ENCODE measurements at regions not wholly inside any gene's neighbourhood (a gene's known extent, or its start where the extent isn't known, plus 50 kb on each side); places are given as distances from the start of the nearest gene placed in this dataset.
"Not testable (repeated sequence)": the region's sequence is repeated elsewhere in the genome, so short reads cannot be mapped to it uniquely, and the experiment has no call there.

DNA sequence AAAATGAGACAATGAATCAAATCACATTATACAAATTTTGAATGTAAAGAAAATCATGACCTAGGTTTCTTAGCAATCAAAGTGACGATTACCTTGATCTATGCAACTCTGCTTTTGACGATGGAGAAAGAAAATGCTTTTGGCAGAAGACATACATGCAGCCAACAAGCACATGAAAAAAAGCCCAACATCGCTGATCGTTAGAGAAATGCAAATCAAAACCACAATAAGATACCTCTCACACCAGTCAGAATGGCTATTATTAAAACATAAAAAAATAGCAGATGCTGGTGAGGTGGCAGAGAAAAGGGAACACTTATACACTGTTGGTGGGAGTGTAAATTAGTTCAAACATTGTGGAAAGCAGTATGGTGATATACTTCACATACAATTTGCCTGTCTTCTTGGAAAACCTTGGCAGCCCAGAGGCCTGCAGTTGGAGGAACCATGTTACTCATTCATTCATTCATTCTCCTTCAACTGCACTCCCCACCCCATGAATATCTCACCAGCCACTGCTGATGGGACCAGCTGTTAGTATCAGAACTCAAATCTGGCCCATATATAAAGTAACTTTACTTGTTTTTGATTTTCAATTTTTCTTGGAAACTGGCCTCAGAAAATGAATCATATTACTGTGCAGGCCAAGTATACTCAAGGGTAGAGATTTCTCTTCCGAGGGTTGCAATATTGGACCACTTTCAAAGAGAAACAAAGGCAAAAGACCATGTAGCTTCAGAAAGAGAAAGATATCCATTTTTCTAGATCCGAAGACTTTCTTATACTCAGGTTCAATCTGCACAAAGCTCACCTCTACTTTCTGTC lies 358.6 kb upstream of the ARHGEF26 start:
- no peak for DNase-seq

DNA sequence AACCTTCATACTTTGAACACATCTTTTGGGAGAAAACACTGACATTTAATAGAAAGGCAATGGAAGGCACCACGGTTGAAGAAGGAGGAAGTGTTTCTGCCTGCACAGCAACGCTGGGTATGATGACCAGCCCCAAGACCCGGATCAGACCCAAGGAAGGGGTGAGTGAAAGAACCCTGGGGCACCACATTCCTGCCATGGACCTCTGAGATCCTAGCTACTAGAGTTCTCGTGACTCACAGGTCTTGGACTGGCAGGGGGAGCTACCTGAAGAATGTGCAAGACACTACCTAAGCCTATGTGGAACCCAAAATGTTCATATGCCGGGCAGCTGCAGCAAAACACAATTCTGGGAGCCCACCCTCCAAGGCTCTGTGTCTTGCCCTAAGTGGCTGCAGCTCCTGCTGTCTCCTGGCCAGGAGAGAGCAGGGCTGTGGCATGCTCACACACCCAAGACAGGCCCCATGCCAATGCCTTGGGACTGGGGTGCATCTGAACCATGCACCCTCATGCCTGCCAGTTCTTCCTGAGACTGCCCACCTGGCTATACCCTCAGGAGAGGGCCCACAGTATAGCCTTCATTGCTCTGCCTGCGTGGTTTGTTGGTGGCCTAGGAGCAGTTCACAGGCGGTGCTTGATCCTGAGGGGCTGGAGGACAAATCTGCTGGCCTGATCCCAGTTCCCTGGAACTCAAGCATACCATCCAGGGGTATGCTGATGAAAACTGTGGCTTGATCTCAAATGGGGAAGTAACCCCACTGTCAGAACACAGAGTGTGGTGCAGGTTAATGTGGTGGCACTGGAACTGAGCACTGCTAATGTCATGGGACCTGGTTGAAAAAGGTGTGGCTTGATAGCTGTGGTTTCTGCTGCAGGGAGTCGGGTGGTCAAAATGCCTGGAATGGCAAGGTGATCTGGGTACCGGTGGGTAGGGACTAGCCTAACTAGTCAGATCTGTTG lies 353.3 kb upstream of the ARHGEF26 start:
- DNase-seq = no peak

DNA sequence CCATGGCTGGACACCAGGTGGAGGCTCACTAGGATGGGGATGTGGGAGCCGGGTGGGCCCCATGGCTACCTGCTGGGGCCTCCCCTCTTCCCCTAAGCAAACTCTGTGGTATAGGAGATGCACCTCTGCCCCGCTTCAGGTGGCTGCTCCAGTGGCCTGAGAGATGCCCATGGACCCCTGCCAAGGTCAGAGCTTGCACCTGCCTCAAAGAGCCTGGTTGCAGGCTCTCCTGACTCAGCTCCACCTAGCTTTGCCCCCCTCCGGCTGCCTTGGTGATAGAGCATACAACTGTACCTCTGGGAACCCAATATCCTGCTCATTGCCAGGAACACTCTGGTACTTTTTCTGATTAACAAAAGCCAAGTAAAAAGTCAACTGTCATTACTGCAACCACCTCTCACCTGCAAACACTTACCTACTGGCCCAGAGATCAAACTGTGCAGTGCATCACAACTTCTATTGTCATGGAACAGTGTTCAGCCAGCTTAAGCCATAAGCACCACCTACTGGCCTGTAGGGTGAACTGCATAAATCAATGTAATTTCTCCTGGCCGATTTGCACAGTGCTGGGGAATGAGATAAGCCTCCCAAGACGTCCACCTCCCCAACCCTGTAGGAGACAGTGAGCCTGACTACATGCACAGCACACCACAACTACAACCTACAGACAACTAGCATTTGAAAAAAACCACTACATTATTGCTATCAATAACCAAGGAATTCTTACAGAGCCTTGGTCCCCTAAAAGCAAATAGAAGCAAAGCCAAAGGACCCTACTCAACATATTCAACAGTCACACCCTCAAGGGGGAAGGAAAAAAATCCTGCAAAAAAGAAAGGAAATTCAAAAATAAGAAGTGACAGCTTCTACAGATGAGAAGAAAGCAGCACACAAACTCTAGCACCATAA lies 352.4 kb upstream of the ARHGEF26 start:
- DNase-seq = peak; percentile 49

DNA sequence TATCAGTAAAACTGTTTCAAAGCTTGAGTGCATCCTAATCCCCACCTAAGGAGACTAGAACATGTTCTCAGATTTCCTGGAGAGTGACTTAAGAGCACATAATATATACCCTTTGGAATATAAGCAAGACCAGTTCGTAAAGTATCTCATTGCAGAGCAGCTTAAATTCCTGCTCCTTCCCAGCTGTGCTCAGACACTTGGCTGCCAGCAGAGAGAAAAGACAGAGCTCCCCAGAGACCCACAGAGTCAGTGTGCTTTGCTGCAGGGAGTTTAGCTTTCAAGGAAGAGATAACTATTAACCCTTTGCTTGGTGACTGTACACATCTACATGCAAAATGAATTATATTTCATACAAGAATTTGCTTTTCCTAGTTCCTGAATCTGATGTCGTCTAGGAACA lies 338.1 kb upstream of the ARHGEF26 start:
- no peak for DNase-seq

DNA sequence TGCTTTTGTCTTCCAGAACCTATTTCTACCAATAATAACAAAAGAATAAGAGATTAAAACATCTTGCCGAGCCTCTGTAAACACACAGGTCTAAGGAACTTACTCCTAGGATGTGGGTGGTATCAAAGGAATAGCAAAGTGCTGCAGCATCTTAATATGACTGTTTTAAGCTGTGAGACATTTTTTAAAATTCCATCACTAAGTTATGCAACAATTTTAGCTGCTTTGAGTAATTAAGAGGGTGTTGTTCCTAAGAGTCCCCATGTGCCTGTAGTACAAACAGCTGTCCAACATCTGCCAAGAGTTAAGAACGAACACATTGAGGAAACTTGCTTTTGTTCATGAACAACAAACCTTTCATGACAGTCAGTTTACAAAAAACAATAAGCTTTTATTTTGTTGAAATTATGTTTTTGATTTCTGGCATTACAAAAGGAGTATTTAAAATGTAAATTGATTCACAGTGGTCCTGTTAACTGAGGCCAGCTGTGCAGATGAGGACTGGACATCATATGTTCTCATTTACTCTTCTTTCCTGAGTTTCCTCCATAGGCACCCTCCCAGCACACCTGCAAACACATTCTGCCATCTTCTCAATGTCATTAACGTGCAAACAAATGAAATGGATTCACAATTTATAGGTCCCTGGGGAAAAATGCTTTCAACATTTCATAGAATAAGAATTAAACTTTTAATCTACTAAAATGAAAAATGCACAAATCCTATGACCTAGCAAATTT lies 337.3 kb upstream of the ARHGEF26 start:
- DNase-seq = no peak

DNA sequence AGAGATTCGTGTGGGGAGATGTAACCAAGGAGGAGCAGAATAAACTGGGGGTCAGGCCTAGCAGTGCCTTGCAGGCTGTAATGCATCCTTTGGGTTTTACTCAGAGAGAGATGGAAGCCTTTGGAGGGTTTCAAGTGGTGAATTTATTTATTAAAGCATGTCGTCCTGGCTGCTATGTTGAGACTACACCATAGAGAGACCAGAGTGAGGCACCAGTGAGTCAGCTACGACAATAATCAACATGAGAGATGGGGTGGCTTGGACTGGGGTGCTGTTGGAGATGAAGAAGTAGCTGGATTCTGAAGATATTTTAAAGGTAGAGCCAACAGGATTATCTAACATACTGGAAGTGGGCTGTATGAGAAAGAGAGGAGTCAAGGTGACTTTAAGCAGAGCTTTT lies 335.3 kb upstream of the ARHGEF26 start:
- DNase-seq = no peak

DNA sequence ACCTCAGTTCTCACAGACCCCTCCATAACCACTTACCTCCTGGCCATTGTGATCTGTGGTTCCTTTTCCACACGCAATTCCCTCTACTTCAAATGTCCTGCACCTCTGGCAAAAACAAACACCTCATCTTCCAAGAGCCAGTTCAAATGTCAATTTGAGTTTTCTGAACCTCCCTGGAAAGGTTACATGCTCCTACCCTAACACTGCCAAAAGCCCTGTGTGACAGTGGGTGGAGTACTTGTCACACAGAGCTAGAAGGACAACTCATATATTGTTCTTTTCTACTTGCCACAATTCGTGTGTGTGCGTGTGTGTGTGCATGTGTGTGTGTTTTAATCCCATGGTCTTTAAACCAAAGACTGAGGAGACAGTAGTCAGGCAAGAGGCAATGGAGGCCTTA lies 331.8 kb upstream of the ARHGEF26 start:
- no peak for DNase-seq

DNA sequence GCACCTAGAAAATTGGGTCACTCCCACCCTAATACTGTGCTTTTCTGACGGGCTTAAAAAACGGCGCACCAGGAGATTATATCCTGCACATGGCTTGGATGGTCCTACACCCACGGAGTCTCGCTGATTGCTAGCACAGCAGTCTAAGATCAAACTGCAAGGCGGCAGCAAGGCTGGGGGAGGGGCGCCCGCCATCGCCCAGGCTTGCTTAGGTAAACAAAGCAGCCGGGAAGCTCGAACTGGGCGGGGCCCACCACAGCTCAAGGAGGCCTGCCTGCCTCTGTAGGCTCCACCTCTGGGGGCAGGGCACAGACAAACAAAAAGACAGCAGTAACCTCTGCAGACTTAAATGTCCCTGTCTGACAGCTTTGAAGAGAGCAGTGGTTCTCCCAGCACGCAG lies 324.1 kb upstream of the ARHGEF26 start:
- DNase-seq = not testable (repeated sequence)

DNA sequence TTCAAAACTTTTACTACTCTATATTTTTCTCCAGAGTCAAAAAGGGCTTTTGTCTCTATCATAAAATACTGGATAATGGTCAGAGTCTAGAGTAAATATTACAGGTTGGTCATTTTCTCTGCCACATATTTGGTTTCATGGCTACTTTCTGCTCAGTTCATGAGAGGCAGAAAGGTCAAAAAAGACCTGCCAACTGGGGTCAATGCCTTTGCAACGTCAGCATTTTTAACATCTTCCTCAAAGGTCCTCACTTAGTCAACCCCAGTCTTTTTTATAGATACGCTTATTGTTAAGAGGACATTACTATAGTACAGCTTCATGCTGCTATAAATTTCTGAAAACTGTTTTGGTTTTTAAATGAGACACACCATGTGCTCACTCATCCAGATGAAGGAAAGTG lies 312.1 kb upstream of the ARHGEF26 start:
- DNase-seq = no peak

DNA sequence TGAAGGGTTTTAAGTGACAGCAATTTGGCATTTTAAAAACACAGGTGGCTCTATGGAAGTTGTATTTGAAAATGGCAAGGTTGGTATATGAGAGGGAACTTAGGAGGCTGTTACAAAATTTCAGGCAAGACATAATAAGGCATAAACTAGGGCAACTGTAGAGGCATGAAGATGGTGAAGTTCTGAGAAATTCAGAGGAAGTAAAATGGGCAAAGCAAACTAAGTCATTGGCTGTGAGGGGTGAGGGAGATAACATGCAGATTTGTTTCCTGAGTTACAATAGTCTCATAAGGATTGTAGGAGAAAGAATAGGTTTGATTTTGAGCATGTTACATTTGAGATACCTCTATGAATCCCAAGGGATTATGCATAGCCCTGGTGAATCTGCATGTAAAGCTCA lies 302.9 kb upstream of the ARHGEF26 start:
- DNase-seq = no peak

DNA sequence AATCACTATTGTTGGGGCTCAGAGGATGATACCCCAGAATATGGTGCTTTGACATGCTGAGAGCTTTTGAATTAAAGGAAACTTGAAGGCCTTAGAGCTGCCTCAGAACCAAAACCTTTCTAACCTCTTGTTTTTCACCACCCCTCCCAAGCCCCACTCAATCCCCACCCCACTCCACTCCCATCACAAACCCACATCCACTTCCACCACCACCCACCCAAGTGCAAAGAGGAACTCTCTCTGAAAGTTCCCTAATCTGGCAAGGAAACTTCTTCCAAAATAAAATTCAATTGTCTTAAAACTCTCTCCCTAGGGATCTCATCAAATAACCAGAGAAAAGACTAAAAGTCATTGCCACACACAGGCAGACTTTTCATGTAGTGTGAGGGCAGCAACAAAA lies 301.2 kb upstream of the ARHGEF26 start:
- no peak for DNase-seq

DNA sequence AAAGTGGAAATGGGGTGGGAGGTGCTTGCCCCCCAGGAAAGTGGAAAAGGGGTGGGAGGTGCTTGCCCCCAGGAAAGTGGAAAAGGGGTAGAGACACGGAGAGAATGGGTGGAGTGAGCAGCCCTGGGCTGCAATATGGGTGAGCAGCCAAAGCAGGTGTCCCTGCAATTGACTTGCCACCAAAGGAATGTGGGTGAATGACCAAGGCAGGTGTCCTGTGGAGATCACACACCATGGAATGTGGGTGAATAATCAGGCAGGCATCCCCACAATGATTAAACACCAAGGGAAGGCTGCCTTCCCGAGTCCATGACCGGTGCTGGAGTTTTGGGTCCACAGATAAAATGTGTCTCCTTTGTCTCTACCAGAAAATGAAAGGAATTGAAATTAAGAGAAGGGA lies 292.8 kb upstream of the ARHGEF26 start:
- not testable (repeated sequence) for DNase-seq

DNA sequence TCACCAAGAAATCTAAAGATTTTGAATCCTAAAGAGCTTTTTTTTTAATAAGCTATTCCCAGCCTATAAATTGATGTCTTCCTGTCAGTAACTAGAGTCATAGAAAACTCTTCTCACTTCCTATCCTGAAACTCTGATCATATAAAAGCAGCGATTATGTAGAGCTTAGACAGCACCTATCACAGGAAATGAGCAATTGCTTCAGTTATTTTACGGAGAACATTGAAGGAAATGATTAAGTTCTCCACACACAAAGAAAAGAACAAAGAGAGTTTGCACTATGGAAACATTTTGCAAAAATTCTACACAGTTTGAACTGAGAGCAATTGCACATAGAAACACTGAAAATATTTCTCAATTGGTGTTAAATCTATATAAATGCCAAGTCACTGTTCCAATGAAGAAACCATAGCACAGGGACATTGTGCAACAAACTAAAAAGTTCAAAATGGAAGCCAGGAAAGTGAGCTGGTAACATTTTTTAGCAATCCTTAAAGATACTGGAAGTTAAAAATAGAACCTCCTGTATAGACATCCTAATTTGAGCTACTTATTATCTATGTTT lies 291.5 kb upstream of the ARHGEF26 start:
- DNase-seq = no peak

DNA sequence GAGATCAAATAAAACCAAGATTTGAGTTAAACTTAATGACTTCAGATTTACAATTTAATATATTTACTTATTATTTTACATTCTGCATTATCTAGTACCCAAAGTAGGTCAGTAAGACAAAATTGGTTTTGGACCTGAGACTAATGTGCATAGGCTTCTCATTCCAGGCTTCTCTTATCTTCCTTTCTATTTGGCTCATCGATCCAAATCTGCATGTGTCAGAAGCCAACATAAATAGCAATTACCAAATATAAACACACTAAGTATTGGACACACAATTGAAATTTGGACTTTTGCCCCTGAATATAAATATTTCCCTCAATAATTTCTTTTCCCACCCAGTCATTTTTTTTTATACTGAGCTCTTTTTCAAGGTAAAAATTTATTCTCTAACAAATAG lies 290.6 kb upstream of the ARHGEF26 start:
- no peak for DNase-seq

DNA sequence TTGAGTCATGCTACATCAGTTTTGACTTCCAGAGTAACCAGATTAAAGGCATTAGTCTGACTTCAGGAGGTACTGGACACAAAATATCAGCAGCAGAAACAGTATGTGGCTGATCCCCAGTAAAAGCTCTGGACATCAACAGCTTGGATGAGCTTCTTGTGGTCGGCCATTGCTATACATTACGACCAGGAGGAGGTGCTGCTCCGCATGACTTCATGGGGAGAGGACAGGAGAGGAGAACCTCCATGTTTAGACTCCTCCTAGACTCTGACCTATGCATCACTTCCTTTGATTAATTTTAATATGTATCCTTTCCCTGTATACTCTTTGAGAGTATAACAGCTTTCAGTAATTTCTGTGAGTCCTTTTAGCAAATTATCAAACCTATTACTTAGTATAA lies 285.6 kb upstream of the ARHGEF26 start:
- no peak for DNase-seq

DNA sequence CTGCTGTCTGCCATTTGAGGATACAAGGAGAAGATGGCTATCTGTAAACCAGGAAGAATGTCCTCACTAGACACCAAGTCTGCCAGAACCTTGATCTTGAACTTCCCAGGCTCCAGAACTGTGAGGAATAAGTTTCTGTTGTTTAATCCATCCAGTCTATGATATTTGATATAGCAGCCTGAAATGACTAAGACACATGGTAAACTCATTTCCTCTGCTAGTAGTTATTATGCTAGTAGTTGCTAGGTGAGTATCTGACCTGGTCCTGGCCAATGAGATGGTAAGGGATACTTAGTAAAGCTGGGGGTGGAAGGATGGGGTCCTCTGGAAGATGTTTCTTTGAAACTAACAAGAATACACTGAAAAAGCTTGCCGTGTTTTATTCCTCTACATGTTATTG lies 280.7 kb upstream of the ARHGEF26 start:
- DNase-seq = no peak

DNA sequence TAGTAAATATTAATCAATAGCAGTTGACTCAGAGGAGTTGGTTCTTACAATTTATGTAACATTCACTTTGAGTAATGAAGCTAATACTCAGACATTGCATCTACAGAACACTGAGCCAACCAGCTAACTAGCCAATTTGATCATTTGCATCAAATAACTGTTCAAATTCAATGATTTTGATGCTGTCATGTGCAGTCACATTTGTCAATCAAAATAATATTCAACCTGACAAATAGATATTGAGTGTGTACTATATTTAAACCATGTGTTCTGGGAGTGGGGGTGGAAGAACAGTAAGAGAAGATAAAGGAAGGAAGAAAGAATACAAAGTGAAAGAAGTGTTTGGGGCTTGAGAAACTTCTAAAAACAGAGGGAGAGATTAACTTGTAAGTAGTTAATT lies 277.2 kb upstream of the ARHGEF26 start:
- DNase-seq = no peak

DNA sequence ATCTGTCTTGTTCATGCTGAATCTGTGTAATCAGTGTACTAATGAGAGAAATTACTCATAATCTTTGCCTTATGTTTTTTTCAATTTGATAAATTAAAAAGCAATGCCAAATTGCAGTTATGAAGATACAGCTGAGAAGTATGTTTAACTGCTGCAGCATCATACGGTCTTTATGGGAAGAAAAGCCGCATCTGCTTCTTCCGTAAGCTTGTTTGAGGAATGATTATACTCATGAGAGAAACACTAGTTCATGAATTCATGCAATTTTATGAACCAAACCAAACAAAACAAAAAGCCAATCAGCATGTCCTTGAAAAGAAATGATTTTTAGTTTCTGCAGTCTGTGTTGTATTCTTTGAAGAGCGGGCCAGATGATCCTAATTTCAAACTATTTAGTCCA lies 275.9 kb upstream of the ARHGEF26 start:
- DNase-seq = no peak

DNA sequence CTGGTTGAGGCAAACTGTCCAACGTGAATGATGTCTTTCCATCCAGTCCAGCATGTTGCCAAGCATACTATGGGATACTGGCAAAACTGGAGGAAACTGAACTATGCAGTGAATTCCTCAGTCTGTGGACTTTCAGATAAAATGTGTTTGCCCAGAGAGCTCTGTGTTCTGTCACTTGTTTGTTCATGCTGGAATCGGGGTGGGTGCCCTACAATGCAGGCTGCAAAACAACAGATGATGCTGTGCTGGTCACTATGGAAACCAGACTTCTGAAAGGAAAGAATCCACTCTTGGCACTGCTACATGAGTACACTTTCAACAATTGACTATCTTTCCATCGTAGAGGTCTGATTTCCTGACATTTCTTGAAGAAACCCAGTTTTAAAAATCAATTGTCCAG lies 272.5 kb upstream of the ARHGEF26 start:
- no peak for DNase-seq

DNA sequence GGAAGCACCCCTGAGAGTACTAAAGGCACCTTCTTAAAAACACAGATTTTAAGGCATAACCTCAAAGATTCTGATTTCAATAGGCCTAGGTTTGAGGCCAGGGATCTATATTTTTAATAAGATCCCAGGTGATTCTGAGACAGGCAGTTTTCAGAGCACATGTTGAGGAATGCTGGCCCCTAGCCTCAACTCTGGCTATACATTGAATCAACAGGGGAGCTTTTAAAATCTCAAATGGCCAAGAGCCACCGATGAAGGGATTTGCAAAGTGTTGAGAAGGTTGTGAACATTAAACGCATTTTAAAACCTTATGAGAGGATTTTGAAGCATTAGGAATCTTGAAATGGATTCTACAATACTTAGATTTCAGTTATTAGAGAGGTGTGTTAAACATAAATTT lies 268.8 kb upstream of the ARHGEF26 start:
- DNase-seq = no peak

DNA sequence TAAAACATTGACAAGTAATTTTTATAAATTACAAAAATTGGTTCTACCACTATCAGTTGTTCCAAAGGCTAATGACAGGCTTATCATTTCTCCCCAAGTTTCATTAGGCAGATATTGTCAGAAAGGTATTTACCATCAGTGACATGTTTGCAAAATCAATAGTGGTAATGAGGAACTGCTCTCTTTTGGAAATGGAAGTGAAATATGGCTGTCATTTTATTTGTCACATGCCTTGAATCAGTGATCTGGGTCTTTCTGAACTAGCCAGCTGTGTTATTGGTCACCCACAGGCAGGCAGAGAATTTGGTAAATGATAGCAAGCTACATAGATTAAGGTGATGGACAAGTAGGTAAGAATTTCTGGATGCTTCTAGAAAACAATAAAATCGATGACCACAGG lies 268.0 kb upstream of the ARHGEF26 start:
- no peak for DNase-seq

DNA sequence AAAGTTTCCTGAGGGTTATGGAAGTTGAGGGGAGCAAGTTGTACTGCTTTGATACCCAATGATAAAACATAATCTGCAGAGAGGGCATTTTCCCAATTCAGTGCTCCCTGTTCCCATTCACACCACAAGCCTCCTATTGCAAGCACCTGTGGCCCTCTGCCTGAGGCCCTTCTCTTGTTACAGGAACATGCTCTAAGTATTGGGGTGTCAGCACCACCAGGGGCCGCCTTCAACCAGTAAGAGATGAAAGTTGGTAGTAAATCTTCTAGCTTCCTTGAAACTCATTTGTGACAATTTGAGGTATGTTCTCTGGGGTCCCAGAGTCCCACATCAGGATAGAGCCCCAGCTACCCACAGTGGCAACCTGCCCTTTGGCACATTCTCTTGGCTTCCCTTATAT lies 265.4 kb upstream of the ARHGEF26 start:
- no peak for DNase-seq
